HFF-Myc (cell line): ENCODE measurements at regions not wholly inside any gene's neighbourhood (a gene's known extent, or its start where the extent isn't known, plus 50 kb on each side); places are given as distances from the start of the nearest gene placed in this dataset.
"Not testable (repeated sequence)": the region's sequence is repeated elsewhere in the genome, so short reads cannot be mapped to it uniquely, and the experiment has no call there.

Source experiments
- DNase-seq: peaks from one replicate; pipeline ENCODE4 v3.0.0-alpha.2; 2011; ENCODE audit warnings: low read depth; ENCODE audit errors: extremely low read depth
- H3K4me3 ChIP-seq: replicated peaks from 2 replicates; pipeline ENCODE4 v1.5.1; 2011; ENCODE audit warnings: low read depth, mild to moderate bottlenecking, control low read depth, low read length
- CTCF ChIP-seq: IDR thresholded peaks from 2 replicates; pipeline ENCODE4 v1.5.1; 2012; ENCODE audit warnings: mild to moderate bottlenecking, low read depth, low read length, control low read depth; ENCODE audit errors: missing control alignments

DNA sequence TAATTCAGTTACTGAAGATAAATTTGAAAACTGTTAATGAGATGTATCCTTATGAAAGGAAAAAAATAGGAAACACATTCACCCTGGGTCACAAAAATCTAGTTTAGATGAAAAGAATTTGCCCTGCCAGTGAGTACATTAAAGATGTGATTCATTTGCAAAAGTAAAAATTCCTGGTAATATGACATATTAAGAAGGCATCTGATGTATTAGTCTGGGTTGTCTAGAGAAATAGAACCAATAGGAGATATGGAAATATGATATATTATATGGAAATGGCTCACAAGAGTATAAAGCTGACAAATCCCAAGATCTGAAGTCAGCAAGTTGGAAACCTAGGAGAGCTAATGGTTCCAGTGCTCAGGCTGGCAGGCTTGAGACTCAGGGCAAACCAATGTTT lies 153.8 kb downstream of the MRPL39 start:
- H3K4me3 ChIP-seq, result no peak overlapping the region
- TF ChIP-seq CTCF, result no peak
- no peak for DNase-seq

GRCh38 chr21:25449950-25450349 lies 157.3 kb downstream of the MRPL39 start:
- H3K4me3 ChIP-seq, result no peak overlapping the region
- no peak for DNase-seq
- TF ChIP-seq CTCF, result no peak

GRCh38 chr21:25441835-25442234 lies 165.4 kb downstream of the MRPL39 start:
- no peak for DNase-seq
- no peak overlapping the region for H3K4me3 ChIP-seq
- TF ChIP-seq CTCF, result no peak

DNA sequence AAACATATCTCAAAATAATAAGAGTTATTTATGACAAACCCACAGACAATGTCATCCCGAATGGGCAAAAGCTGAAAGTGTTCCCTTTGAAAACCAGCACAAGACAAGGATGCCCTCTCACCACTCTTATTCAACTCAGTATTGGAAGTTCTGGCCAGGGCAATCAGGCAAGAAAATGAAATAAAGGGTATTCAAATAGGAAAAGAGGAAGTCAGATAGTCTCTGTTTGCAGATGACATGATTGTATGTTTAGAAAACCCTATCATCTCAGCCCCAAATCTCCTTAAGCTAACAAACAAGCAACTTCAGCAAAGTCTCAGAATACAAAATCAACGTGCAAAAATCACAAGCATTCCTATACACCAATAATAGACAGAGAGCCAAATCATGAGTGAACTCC lies 169.8 kb downstream of the MRPL39 start:
- not testable (repeated sequence) for H3K4me3 ChIP-seq, DNase-seq

DNA sequence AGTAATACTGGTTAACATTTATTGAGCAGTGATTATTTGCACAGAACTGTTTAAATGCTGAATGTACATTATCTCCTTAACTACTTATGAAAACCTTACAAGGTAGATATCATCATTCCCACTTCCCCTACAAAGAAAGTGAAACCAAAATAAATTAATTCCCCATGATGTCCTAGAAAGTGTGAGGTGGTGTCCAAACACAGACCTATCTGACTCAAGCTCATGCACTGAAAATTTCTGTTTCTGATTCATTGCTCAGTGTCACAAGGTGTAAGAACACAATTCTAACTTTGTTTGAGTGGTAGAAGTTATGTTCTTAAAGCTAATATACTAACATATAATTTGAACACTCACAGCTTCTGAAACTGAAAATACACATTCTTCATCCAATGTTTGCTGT lies 178.7 kb downstream of the MRPL39 start:
- DNase-seq, result no peak
- H3K4me3 ChIP-seq, result no peak overlapping the region
- no peak for TF ChIP-seq CTCF

DNA sequence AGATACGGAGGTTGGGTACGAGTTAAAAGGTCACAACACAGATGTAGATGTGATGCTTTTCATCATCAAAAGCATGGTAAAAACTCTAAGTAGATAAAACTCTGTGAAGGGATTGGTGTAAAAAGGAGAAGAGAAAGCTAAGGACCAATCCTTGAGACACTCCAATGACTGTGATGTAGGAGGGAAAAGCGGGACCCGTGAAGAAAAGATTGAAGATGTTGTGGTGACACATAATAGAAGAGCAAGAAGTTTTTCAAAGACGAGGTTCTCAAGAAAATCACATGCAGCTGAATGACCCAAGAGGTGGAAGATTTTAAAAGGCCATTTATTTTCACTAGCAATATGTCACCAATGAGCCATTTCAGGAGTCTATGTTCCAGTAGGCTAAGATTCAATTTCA lies 179.5 kb downstream of the MRPL39 start:
- no peak overlapping the region for H3K4me3 ChIP-seq
- no peak for TF ChIP-seq CTCF
- no peak for DNase-seq

DNA sequence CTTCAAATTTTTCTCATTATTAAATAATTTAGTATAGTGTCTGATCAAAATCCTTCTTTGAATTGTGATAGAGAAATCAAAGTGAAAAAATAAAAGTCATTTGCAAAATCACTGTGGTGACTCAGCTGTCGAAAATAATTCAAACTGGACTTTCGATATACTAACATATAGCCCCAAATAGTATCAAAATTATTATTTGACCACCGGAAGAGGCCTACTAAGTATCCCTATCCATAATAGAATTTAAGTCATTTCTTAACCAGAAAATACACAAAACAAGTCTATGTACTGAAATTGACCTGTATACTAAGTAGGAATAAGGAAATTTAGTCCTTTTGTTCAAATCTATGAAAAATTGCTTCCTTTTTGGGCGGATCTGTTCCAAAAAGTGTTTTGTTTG lies 180.7 kb downstream of the MRPL39 start:
- TF ChIP-seq CTCF, result no peak
- no peak for DNase-seq
- H3K4me3 ChIP-seq, result no peak overlapping the region

GRCh38 chr21:25425156-25425555 lies 182.1 kb downstream of the MRPL39 start:
- DNase-seq, result no peak
- no peak overlapping the region for H3K4me3 ChIP-seq
- TF ChIP-seq CTCF, result no peak
